ENCODE measurements at regions not wholly inside any gene's neighbourhood (a gene's known extent, or its start where the extent isn't known, plus 50 kb on each side); places are given as distances from the start of the nearest gene placed in this dataset.
A peak's percentile ranks its signal among the peaks of the same experiment; 100 is the strongest.

DNA sequence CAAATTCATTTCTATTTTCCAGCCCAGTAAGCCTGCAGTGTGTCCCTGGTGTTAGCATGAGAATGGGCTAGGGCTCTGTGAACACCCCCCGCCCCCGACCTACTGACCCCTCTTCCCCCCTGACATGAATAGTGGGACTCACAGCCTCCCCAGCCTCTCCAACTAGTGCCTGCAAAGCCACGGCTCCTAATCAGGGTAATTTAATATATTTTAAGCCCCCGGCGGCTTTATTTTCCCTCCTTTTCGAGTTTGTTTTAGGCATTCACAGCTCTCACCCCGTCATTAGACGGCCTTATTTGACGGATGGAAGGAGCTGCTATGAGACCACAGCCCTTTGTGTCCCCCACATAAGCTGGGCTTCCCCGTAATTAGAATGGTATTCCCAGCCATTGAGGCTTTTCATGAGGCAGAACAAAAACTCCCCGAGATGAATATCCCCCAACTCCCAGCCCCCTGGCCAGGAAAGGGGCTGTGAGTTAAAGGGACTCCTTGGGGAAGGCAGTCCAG is 78.3 kb upstream of the POLG start:
- peaks cover 0 to 2% (median 0%) of the 10 kb centered on the region in 8 donors for H3K9me3 Mint-ChIP-seq
- H3K4me1 Mint-ChIP-seq = peaks cover 17 to 48% (median 34%) of the 10 kb centered on the region in 4 donors
- H3K36me3 Mint-ChIP-seq = peaks cover 0 to 2% of the 10 kb centered on the region in 2 donors
- intact Hi-C loops (cut with micrococcal nuclease) = no loop called here
- ChIA-PET POLR2A (ENCODE audit: partially characterized antibody) (no interaction called here), CTCF (ENCODE audit: partially characterized antibody) (no interaction called here)
- Histone ChIP-seq H3K9me3 (ENCODE audit: control insufficient read depth in 1 of 2, low read length in 2 of 2) (no peaks in the 10 kb centered on the region), H3K27me3 (ENCODE audit: insufficient read depth, low read length) (peaks cover 66% of the 10 kb centered on the region), H3K4me1 (ENCODE audit: insufficient read depth, low read length) (peaks cover 27% of the 10 kb centered on the region), H3K36me3 (ENCODE audit: insufficient read depth, low read length) (no peaks in the 10 kb centered on the region), H3K27ac (ENCODE audit: low read depth, low read length) (no peak overlapping the region), H3K4me3 (ENCODE audit: low read length in 2 of 2) (no peak overlapping the region)
- no peak for DNase-seq
- H3K4me3 Mint-ChIP-seq = peak overlapping the region in 1 of 8 donors; percentile 16
- H3K27ac Mint-ChIP-seq = no peak overlapping the region
- H3K27me3 Mint-ChIP-seq = peaks cover 77 to 82% of the 10 kb centered on the region in 2 donors

DNA sequence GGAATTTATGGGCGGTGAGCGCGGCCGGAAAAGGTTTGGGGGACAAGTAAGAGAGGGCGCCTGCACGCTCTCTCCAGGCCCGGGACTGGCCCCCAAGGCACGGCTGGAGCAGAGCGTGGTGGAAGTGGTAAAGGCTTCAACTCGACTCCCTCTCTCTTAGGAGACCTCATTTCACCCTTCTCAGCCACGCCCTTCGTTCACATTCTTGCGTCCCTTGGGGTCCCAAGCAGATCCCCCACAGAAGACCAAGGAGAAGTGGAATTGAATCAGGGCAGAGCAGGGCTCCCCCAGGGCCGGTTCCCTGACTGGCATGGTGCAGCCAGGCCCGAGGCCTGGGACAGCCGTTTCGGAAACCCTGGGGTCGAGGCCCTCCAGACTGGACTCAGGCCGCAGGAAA is 75.4 kb upstream of the POLG start:
- no peaks in the 10 kb centered on the region for H3K9me3 ChIP-seq (ENCODE audit: control insufficient read depth in 1 of 2, low read length in 2 of 2)
- Mint-ChIP-seq H3K27me3 (peaks cover 79 to 83% of the 10 kb centered on the region in 2 donors), H3K36me3 (peaks cover 0 to 2% of the 10 kb centered on the region in 2 donors), H3K4me3 (peak overlapping the region in 5 of 8 donors; percentile 9 to 94 (median 36)), H3K27ac (peak overlapping the region in 1 of 7 donors; percentile 68), H3K9me3 (no peaks in the 10 kb centered on the region), H3K4me1 (peaks cover 23 to 70% (median 43%) of the 10 kb centered on the region in 4 donors)
- H3K27ac ChIP-seq (ENCODE audit: low read depth, low read length) = no peak overlapping the region
- peaks cover 48% of the 10 kb centered on the region for H3K4me1 ChIP-seq (ENCODE audit: insufficient read depth, low read length)
- no peak overlapping the region for H3K4me3 ChIP-seq (ENCODE audit: low read length in 2 of 2)
- CTCF ChIA-PET (ENCODE audit: partially characterized antibody) = interaction anchor here (1.3 kb wide), 1 partner anchor 9 kb away, joined by 4 read pairs; no protein-coding TSS in a partner anchor
- intact Hi-C loops (cut with micrococcal nuclease) = no loop called here
- no peak for DNase-seq
- H3K36me3 ChIP-seq (ENCODE audit: insufficient read depth, low read length) = no peaks in the 10 kb centered on the region
- peaks cover 81% of the 10 kb centered on the region for H3K27me3 ChIP-seq (ENCODE audit: insufficient read depth, low read length)
- POLR2A ChIA-PET (ENCODE audit: partially characterized antibody) = no interaction called here

DNA sequence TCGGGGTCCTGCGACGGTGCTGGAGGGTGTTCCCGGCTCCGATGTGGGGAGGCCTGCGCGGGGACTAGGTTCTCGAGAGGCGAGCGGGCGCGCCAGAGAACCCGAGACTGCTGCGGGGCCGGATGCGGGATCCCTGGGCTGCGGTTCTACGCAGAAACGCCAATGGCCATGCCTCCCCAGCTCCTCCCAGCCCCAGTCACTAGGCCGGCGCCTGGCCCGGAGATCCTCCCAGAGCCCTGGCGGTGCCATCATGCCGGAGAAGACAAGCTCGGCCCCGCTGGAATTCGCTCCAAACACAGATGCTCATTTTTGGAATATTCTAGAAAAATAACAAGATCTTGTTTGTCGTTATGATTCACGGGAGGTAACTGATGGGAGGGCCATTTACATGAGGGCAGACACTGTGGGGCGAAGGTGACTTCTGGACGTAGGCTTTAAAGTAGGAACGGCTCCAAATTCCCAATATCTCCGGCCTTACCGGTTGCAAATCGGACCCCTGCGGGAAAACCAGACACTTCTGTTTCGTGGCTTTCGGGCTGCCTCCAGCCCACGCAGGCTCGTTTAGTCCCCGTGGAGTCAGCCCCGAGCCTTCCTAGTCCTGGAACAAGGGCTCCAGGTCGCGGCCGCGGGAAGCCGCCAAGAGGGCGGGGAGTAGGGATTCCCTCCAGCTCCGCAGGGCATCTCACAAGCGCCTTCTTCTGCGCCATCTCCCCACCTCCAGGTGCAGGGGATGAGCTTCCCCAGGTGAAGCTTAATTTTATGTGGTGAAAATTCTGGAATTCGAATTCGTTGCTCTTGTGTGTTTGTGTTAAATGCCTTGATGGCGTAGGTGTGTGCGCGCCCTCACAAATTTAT is 74.8 kb upstream of the POLG start:
- no peak for DNase-seq
- CTCF ChIA-PET (ENCODE audit: partially characterized antibody) = interaction anchor here (1.3 to 1.4 kb wide), 2 partner anchors 9 to 10 kb away, joined by 3 to 4 read pairs; no protein-coding TSS in a partner anchor

DNA sequence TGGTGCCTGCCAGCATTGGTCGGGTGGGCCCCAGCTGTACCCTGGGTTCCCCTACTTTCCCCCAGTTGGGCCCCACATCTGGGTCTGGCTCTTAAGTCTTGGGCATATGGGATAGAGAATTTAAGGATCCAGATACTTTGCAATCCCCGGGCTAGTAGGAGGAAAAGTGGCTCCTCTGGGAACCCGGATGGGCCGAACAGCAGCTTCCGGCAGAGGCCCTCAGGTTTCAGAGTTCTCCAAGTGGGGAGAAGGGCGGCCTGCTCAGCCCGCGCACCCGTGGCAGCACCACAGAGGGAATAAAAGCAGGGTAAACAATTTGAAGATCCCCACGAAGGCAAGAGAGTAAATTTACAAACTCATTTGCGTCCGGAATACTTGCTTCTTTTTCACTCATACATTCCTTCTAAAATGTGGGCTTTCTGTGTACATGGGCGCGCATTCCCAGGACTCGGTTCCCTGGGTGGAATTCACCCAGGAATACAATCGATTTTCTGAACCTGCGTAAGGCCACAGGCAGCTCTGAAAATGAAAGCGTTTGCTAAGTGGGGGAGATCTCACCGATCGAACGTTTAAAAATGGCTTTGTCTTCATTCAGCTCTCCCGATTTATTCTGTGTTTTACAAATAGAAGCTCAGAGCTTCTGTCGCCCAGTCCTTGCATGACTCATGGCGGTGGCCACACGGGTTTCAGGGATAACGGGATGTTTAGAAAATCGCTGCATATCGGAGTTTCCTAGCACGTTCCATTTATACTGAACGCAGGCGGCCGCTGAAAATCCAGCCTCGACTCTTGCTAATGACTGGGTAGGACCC is 74.0 kb upstream of the POLG start:
- intact Hi-C loops (cut with micrococcal nuclease) = no loop called here
- peaks cover 23 to 70% (median 43%) of the 10 kb centered on the region in 4 donors for H3K4me1 Mint-ChIP-seq
- ChIA-PET CTCF (ENCODE audit: partially characterized antibody) (interaction anchor here (1.3 to 1.7 kb wide), 4 partner anchors 9 to 22 kb away, joined by 3 to 5 read pairs (median 4); no protein-coding TSS in a partner anchor), POLR2A (ENCODE audit: partially characterized antibody) (no interaction called here)
- peak overlapping the region; percentile 30 to 38 for H3K4me3 ChIP-seq (ENCODE audit: low read length in 2 of 2)
- peaks cover 48% of the 10 kb centered on the region for H3K4me1 ChIP-seq (ENCODE audit: insufficient read depth, low read length)
- H3K9me3 Mint-ChIP-seq = no peaks in the 10 kb centered on the region
- H3K27me3 ChIP-seq (ENCODE audit: insufficient read depth, low read length) = peaks cover 81% of the 10 kb centered on the region
- peaks cover 0 to 2% of the 10 kb centered on the region in 2 donors for H3K36me3 Mint-ChIP-seq
- no peaks in the 10 kb centered on the region for H3K9me3 ChIP-seq (ENCODE audit: control insufficient read depth in 1 of 2, low read length in 2 of 2)
- DNase-seq = no peak
- H3K27ac Mint-ChIP-seq = no peak overlapping the region
- H3K27me3 Mint-ChIP-seq = peaks cover 77 to 86% of the 10 kb centered on the region in 2 donors
- no peaks in the 10 kb centered on the region for H3K36me3 ChIP-seq (ENCODE audit: insufficient read depth, low read length)
- H3K4me3 Mint-ChIP-seq = peak overlapping the region; percentile 89 to 95 (median 90)
- H3K27ac ChIP-seq (ENCODE audit: low read depth, low read length) = no peak overlapping the region

More for the DNA sequence above, 74.8 kb upstream of the POLG start:
- POLR2A ChIA-PET (ENCODE audit: partially characterized antibody) = no interaction called here
- intact Hi-C loops (cut with micrococcal nuclease) = no loop called here
- peak overlapping the region in 1 of 7 donors; percentile 68 for H3K27ac Mint-ChIP-seq
- peaks cover 0 to 2% of the 10 kb centered on the region in 2 donors for H3K36me3 Mint-ChIP-seq
- peak overlapping the region; percentile 89 to 95 (median 90) for H3K4me3 Mint-ChIP-seq
- H3K27ac ChIP-seq (ENCODE audit: low read depth, low read length) = no peak overlapping the region
- H3K4me1 ChIP-seq (ENCODE audit: insufficient read depth, low read length) = peaks cover 48% of the 10 kb centered on the region
- no peaks in the 10 kb centered on the region for H3K36me3 ChIP-seq (ENCODE audit: insufficient read depth, low read length)
- H3K4me3 ChIP-seq (ENCODE audit: low read length in 2 of 2) = peak overlapping the region in 1 of 2 donors; percentile 38
- no peaks in the 10 kb centered on the region for H3K9me3 ChIP-seq (ENCODE audit: control insufficient read depth in 1 of 2, low read length in 2 of 2)
- H3K4me1 Mint-ChIP-seq = peaks cover 23 to 70% (median 43%) of the 10 kb centered on the region in 4 donors
- no peaks in the 10 kb centered on the region for H3K9me3 Mint-ChIP-seq
- peaks cover 77 to 86% of the 10 kb centered on the region in 2 donors for H3K27me3 Mint-ChIP-seq
- peaks cover 81% of the 10 kb centered on the region for H3K27me3 ChIP-seq (ENCODE audit: insufficient read depth, low read length)

DNA sequence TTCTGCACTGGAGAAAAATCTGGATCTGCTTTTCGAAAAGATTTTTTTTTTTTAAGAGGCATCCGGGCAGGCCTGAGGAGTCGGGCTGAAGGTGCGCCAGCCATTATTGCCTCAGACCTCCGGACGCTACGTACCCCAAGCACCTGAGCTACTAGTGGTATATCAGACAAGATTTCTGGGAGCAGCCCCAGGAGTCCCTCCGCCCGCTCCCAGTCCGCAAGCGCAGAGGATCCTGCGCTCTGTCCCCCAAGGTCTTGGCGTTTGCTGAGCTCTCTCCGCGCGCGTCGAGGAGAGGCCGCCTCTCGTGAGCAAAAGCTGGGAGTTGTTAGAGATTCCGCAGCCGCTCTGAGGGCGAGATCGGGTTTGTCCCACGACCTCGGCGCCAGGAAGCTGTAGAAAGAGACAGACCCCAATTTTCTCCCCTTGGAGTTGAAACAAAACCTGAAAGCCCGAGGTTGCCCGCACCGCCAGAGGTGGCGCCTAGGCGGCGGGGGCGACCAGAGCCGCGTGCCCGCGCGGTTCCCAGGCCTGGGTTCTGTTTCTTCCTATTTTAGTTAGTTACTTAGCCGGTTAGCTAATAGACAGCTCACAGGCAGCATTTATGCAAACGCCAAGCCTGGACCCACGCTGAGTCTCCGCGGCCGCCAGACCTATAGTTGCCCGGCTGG is 72.5 kb upstream of the POLG start:
- H3K4me3 ChIP-seq (ENCODE audit: low read length in 2 of 2) = no peak overlapping the region
- Mint-ChIP-seq H3K4me1 (peaks cover 20 to 66% (median 43%) of the 10 kb centered on the region in 4 donors), H3K9me3 (no peaks in the 10 kb centered on the region), H3K36me3 (peaks cover 0 to 2% of the 10 kb centered on the region in 2 donors), H3K4me3 (peak overlapping the region; percentile 28 to 95 (median 58)), H3K27me3 (peaks cover 76 to 86% of the 10 kb centered on the region in 2 donors), H3K27ac (peak overlapping the region in 1 of 7 donors; percentile 11)
- ChIA-PET CTCF (ENCODE audit: partially characterized antibody) (interaction anchor here (1.0 to 1.7 kb wide), 3 partner anchors 12 to 49 kb away, joined by 3 to 5 read pairs (median 4); no protein-coding TSS in a partner anchor), POLR2A (ENCODE audit: partially characterized antibody) (no interaction called here)
- no peaks in the 10 kb centered on the region for H3K36me3 ChIP-seq (ENCODE audit: insufficient read depth, low read length)
- H3K27ac ChIP-seq (ENCODE audit: low read depth, low read length) = no peak overlapping the region
- peaks cover 77% of the 10 kb centered on the region for H3K27me3 ChIP-seq (ENCODE audit: insufficient read depth, low read length)
- no peak for DNase-seq
- no peaks in the 10 kb centered on the region for H3K9me3 ChIP-seq (ENCODE audit: control insufficient read depth in 1 of 2, low read length in 2 of 2)
- peaks cover 48% of the 10 kb centered on the region for H3K4me1 ChIP-seq (ENCODE audit: insufficient read depth, low read length)
- intact Hi-C loops (cut with micrococcal nuclease) = no loop called here

DNA sequence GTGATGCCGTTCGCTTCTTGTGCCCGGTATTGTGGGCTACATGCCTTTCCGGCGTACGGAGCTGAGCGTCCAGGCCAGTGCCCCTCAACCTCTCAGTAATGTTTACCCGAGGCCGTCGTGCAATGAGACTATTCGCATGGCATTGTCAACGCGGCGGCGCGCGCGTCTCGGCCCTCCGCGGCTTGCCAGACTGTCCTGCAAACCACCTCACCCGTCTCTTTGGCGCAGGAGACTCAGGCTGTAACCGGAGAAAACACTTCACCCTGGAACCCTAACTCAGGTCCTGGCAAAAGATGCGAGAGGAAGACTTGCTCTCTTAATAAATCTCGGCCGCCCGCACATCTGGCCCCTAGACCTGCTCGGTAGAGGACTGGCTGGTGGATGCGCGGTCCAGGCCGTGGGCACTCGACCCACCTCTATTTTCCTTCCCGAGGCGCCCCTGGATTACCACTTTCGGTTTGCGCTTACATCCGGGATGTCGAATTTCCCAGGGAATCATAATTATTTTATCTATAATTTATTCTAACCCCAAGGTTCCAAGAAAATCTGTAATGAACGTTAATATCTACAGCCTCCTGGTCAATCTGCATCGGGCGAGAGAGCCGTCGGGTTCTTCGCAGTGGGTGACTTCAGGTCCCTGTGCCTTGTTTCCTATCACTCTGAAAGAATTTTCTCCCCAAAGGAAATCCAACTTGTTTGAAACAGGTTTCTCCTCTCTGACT is 71.8 kb upstream of the POLG start:
- Histone ChIP-seq H3K9me3 (ENCODE audit: control insufficient read depth in 1 of 2, low read length in 2 of 2) (no peaks in the 10 kb centered on the region), H3K4me1 (ENCODE audit: insufficient read depth, low read length) (peaks cover 42% of the 10 kb centered on the region), H3K4me3 (ENCODE audit: low read length in 2 of 2) (no peak overlapping the region), H3K36me3 (ENCODE audit: insufficient read depth, low read length) (no peaks in the 10 kb centered on the region), H3K27ac (ENCODE audit: low read depth, low read length) (no peak overlapping the region), H3K27me3 (ENCODE audit: insufficient read depth, low read length) (peaks cover 78% of the 10 kb centered on the region)
- Mint-ChIP-seq H3K36me3 (no peaks in the 10 kb centered on the region), H3K4me3 (peak overlapping the region; percentile 28 to 95 (median 59)), H3K4me1 (peaks cover 18 to 66% (median 39%) of the 10 kb centered on the region in 4 donors), H3K9me3 (no peaks in the 10 kb centered on the region), H3K27ac (peak overlapping the region in 1 of 7 donors; percentile 11), H3K27me3 (peaks cover 76 to 86% of the 10 kb centered on the region in 2 donors)
- ChIA-PET CTCF (ENCODE audit: partially characterized antibody) (interaction anchor here (1.0 to 1.7 kb wide), 2 partner anchors 12 to 48 kb away, joined by 3 to 4 read pairs; no protein-coding TSS in a partner anchor), POLR2A (ENCODE audit: partially characterized antibody) (no interaction called here)
- no peak for DNase-seq
- intact Hi-C loops (cut with micrococcal nuclease) = no loop called here

All from CD4-positive, alpha-beta memory T cell (primary cell).